HG03565 (cell line): ENCODE measurements at regions not wholly inside any gene's neighbourhood (a gene's known extent, or its start where the extent isn't known, plus 50 kb on each side); places are given as distances from the start of the nearest gene placed in this dataset.

Experiments
- ATAC-seq: cut with Tn5 transposase; IDR thresholded peaks from one replicate; pipeline ENCODE4 v1.9.1; 2021; ENCODE audit warnings: mild to moderate bottlenecking, moderate library complexity; ENCODE audit not compliant: unreplicated experiment

DNA sequence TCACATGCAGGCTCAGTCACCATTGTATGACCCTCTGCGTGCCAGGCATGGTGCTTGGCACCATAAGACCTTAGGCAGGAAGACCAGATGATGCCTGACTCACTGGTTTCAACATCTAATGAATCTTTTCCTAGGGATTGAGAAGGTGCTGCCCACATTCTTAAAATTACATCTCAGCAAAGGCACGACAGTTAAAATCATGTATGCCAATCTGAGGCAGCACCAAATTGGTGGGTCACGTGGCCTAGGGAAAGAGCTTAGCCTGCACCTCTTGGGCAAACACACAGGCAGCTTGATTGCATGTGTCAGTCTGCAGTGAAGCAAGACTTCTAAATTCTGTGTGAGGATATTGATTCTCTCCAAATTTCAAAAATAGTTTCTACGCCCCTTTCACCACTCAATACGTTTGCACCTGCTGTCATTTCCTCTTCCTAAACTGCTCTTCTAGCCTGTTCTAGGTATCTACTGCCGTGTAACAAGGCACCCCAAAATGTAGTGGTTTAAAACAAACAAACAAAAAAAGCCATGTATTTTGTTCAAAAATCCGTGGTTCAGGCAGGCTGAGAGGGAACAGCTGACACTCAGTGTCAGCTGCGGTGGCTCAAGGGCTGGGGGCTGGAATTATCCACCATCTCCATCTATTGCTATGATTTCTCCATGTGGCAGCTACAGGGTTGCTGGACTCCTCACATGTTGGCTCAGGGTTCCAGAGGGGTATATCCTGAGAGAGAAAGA is 160.2 kb upstream of the FGGY start:
- ATAC-seq: no peak

GRCh38 chr1:59137276-59137615 is 159.6 kb upstream of the FGGY start:
- no peak for ATAC-seq

- ATAC-seq: no peak
Observed at GRCh38 chr1:59137968-59138367, 158.9 kb upstream of the FGGY start.

DNA sequence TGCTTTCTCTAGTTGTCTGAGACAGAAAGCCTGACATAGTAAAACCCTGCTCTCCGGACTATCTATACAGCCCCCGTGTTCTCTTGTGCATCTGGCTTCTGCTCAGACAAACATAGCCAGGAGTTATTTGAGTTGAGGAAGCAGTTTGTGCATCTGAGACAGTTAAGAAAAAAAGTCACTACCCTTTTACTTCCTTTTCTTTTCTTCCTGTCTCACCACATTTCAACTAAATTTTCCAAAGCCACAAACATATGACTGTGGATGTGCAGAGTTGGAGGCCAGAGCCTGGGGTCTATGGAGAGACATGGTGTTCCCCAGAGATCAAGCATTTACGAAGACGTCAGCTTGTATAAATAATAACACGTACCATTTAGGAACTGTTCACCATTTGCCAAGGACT is 158.5 kb upstream of the FGGY start:
- no peak for ATAC-seq

DNA sequence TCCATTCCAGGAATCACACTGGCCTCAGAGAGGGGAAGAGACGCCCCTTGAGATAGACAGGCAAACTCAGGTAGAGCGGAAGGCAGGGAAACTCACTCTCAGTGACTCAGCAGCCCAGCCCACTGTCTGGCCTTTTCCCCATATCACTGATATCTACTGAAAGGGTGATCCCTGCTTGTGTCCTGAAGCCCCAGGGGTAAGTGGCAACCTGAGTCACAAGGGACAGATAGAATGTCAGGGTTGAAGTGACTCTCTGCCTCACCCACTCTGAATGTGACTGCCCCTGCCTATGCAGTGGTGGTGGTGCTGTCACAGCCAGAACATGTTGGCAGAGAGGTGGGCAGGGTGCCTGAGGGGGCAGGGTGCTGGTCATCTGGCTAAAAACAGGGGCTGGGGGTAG is 157.5 kb upstream of the FGGY start:
- ATAC-seq: no peak

DNA sequence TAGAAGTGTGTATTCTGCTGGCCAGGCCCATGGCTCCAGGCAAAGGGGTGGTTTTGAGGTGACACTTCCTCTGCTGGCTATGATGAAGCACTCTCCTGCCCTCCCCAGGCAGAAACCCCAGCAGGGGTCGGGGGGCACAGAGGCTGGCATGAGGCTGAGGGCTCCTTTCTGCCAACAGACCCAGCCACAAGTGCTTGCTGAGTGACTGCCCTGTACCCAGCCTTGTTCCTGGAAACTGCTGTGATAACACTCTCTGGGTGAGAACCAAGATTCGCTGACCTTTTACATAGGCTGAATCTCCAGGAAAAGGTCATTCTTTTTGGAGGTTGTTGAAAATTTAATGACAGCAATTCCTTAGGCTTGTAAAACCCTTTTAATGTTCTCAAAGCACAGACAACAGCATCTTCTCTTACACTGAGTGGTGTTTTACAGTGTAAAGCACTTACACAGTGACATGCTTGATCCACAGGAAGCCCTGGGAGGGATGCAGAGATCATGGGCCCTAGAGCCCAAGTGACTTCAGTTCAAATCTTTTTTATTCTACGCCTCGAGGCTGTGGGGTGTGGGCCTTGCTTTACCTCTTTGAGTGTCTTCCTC is 155.5 kb upstream of the FGGY start:
- no peak for ATAC-seq

GRCh38 chr1:59142311-59143132 is 154.4 kb upstream of the FGGY start:
- no peak for ATAC-seq

GRCh38 chr1:59143133-59143487 is 153.8 kb upstream of the FGGY start:
- no peak for ATAC-seq

- ATAC-seq: no peak
Observed at GRCh38 chr1:59143811-59144210, 153.1 kb upstream of the FGGY start.

DNA sequence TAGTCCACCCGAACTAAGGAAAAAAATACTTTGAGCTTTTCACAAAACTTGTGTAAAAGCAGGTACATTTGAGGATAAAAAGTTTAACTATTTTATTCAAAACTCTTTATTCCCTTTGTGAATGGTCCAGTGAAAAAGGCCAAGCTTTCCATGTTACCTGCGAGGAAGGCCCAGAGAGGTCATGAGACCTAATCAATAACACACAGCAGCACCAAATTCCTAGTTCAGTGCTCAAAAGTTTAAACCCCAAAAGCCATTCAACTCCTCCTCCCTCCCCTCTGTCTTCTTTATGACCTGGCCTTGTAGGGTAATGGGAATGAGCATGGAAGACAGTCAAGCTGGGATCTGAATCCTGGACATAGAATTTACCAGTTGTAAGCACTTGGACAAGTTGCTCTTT is 151.9 kb upstream of the FGGY start:
- ATAC-seq: no peak

DNA sequence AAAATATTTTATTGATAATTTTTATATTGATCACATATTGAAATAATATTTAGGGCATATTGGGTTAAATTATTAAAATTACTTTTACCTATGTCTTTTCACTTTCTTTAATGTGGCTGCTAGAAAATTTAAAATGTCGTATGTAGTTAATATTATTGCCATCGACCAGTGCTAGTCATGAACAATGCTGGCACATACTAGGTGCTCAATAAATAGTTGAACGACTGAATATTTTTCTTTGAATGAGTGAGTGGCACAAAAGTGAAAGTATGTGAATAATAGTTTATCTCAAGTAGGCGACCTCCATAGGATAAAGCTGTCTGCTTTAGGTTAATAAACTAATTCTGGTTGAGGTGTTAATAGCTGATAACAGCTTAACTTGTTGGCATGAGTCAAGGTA is 150.8 kb upstream of the FGGY start:
- no peak for ATAC-seq

DNA sequence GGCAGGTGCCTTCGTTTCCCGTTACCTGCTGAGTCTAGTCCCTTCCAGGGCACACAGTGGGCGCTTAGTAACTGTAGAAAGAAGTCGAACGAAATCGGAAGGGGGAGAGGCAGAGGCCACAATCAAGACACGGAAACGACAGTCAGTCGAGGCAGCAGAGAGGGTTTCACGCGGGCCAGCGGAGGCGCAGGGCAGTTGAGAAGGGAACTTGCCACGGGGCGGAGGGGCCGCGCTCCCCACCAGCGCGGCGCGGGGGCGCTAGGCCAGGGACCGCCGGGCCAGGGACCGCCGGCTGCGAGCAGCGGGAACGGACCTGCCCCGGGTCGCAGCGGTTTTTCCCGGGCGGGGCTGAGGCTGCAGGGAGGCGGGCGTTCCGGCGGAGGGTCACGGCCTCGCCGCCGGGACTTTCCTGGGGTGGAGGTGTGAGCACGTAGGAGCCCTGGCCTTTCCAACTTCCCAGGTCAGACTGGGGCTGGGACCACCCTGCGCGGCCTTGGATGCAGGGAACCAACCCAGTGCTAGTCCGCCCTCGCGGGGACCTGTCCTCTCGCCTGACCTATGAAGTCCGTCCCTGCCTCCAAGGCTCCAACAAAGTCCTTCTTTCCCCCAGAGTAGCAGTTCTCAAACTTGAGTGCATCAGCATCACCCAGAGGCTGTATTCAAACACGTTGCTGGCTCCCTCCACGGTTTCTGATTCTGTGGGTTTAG is 150.1 kb upstream of the FGGY start:
- peak; percentile 37 for ATAC-seq

GRCh38 chr1:59149435-59149834 is 147.5 kb upstream of the FGGY start:
- no peak for ATAC-seq

- peak; percentile 64 for ATAC-seq
Observed at GRCh38 chr1:59150577-59151386, 146.1 kb upstream of the FGGY start.

DNA sequence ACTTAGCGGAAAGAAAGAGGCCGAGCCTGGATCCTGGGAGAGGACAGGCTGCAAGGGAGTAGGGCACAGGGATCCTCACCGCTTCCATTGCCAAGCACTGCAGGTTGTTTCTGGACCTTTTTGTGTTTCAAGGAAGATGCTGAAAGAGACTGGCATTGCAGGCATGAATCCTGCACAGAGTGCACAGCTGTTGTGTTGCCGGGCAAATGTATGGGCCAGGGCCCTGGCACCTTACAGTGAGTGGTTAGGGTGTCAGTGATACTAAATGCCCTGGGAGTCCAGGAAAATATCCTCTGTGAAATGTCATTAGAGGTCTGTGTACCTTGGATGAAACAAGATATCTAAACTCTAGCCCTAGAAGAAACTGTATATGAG is 145.5 kb upstream of the FGGY start:
- ATAC-seq: no peak

DNA sequence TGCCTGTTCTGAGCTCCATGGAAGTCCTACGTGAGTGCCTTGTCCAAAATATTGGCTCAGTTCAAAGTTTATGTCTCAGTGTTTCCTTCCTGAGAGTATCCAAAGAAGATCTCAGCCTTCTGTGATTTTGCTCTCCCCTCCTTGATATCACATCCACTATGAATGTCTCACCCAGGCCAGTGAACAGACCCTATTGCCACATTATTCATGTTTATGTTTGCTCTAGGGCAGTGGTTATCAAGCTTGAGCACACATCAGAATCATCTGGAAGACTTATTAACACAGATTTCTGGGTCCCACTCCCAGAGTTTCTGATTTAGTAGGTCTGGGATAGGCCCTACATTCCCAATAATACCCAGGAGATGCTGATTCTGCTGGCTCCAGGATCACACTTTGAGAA is 145.0 kb upstream of the FGGY start:
- ATAC-seq: no peak

- no peak for ATAC-seq
Observed at GRCh38 chr1:59152511-59152910, 144.4 kb upstream of the FGGY start.

DNA sequence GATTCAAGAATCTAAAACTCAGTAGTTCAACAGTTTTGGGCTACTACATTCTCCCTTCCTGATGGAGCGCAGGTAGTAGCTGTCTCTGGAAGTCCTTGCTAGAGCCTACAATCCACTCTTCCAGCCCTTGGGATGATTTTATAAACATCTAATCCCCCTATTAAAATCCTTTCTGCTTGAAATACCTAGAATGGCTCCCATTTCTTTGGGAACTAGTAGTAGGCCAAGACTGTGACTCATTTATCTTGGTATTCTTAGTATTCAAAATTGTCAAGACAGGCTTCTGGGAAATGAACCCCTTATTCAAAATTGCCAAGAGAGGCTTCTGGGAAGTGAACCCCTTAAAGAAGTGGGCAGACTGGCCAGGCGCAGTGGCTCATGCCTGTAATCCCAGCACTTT is 142.5 kb upstream of the FGGY start:
- no peak for ATAC-seq

GRCh38 chr1:59155351-59155750 is 141.5 kb upstream of the FGGY start:
- ATAC-seq: no peak

DNA sequence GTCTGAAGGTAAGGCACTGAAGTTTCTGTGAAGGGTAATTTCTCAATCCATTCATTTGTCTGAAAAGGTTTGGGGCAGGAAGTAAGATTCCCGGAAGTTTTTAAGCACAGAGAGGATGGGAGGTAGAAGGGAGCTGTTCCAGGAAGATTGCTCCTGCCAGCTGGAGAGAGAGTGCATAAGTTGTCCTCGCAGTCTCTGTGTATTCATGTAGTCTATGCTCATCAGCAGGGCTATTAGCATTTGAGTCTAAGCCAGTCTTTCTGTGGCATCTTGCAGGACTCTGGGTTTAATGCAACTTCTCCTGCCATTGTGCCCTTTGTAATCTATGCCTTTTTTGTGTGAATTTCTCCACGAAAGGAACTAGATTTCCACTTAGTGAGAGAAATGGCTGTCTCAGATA is 140.8 kb upstream of the FGGY start:
- ATAC-seq: no peak
